IMR-90 (cell line): ENCODE measurements at regions not wholly inside any gene's neighbourhood (a gene's known extent, or its start where the extent isn't known, plus 50 kb on each side); places are given as distances from the start of the nearest gene placed in this dataset.

Experiments used
- ATAC-seq: fragments of 200-7000 bp; cut with Tn5 transposase; 2 replicates; pipeline ENCODE4 v1.9.1; 2020; ENCODE audit warnings: low read depth, mild to moderate bottlenecking, moderate library complexity
- BruUV-seq: library from RNA; stranded (reverse); fragments of 400-500 nt; replicated peaks from 2 replicates; lab custom pipeline; 2021; lab: Mats Ljungman, UMichigan
- CTCF ChIA-PET: fragments of 300-600 bp; formaldehyde crosslinking; extraction: SDS; loops from one replicate; lab custom pipeline; 2021; ENCODE audit warnings: antibody characterized with exemption; lab: Yijun Ruan, JAX
- POLR2A ChIA-PET: fragments of 300-600 bp; sonication (Branson Sonifier 250); formaldehyde crosslinking; loops from one replicate; lab custom pipeline; 2022; ENCODE audit warnings: antibody characterized with exemption; ENCODE audit not compliant: unreplicated experiment; lab: Charles Lee
- DNase-seq: peaks from one replicate; pipeline ENCODE4 v3.0.0; 2013
- H2AFZ ChIP-seq: replicated peaks from 2 replicates; pipeline ENCODE3; 2013; ENCODE audit warnings: low read length, mild to moderate bottlenecking; ENCODE audit not compliant: poor library complexity
- H2AK5ac ChIP-seq: 2 replicates; pipeline ENCODE4 v1.6.1; 2013; ENCODE audit warnings: low read depth, low read length, inconsistent platforms
- H2AK9ac ChIP-seq: replicated peaks from 2 replicates; pipeline ENCODE3; 2013; ENCODE audit warnings: mild to moderate bottlenecking, low read depth, low read length, moderate library complexity; ENCODE audit not compliant: poor library complexity
- H2BK120ac ChIP-seq: 2 replicates; pipeline ENCODE4 v1.6.1; 2013; ENCODE audit warnings: low read depth, low read length, inconsistent platforms
- H2BK15ac ChIP-seq: 3 replicates; pipeline ENCODE4 v1.6.1; 2013; ENCODE audit warnings: low read depth, low read length, inconsistent platforms
- H2BK20ac ChIP-seq: 2 replicates; pipeline ENCODE4 v1.6.1; 2013; ENCODE audit warnings: low read depth, mild to moderate bottlenecking, inconsistent platforms, low read length, moderate library complexity
- H2BK5ac ChIP-seq: 2 replicates; pipeline ENCODE4 v1.6.1; 2013; ENCODE audit warnings: mild to moderate bottlenecking, low read depth, low read length, inconsistent platforms; ENCODE audit not compliant: poor library complexity, severe bottlenecking
- H3K14ac ChIP-seq: replicated peaks from 2 replicates; pipeline ENCODE4 v1.6.1; 2013; ENCODE audit warnings: low read depth, low read length, inconsistent platforms
- H3K18ac ChIP-seq: 2 replicates; pipeline ENCODE4 v1.6.1; 2013; ENCODE audit warnings: low read depth, low read length, control low read depth
- H3K23ac ChIP-seq: 2 replicates; pipeline ENCODE4 v1.6.1; 2013; ENCODE audit warnings: low read depth, low read length, inconsistent platforms
- H3K27ac ChIP-seq: 2 replicates; pipeline ENCODE4 v1.5.1; 2013; ENCODE audit warnings: mild to moderate bottlenecking, control low read depth, low read length; ENCODE audit not compliant: insufficient read depth
- H3K27me3 ChIP-seq: 2 replicates; pipeline ENCODE4 v1.6.1; 2013; ENCODE audit warnings: low read length; ENCODE audit not compliant: control insufficient read depth, insufficient read depth
- H3K36me3 ChIP-seq: 2 replicates; pipeline ENCODE4 v1.6.1; 2013; ENCODE audit warnings: low read length, mixed read lengths; ENCODE audit not compliant: control insufficient read depth, insufficient read depth
- H3K4ac ChIP-seq: 2 replicates; pipeline ENCODE4 v1.6.1; 2013; ENCODE audit warnings: low read depth, low read length, inconsistent platforms
- H3K4me1 ChIP-seq: 2 replicates; pipeline ENCODE4 v1.6.1; 2013; ENCODE audit warnings: low read length, mixed read lengths; ENCODE audit not compliant: control insufficient read depth, insufficient read depth
- H3K4me2 ChIP-seq: 2 replicates; pipeline ENCODE4 v1.6.1; 2013; ENCODE audit warnings: low read depth, mild to moderate bottlenecking, control low read depth, low read length, moderate library complexity
- H3K4me3 ChIP-seq: 2 replicates; pipeline ENCODE4 v1.5.1; 2013; ENCODE audit warnings: low read depth, mild to moderate bottlenecking, control low read depth, low read length, moderate library complexity; ENCODE audit not compliant: insufficient read depth
- H3K56ac ChIP-seq: 2 replicates; pipeline ENCODE4 v1.6.1; 2013; ENCODE audit warnings: low read length, inconsistent platforms; ENCODE audit not compliant: insufficient read depth; ENCODE audit errors: extremely low read depth
- H3K79me1 ChIP-seq, 2 experiments: 2 replicates each; pipeline ENCODE4 v1.6.1; 2013; ENCODE audit warnings: low read length in 2 of 2, inconsistent platforms in 1 of 2, low read depth in 1 of 2
- H3K9ac ChIP-seq: 2 replicates; pipeline ENCODE4 v1.6.1; 2013; ENCODE audit warnings: low read depth, low read length, control low read depth
- H3K9me1 ChIP-seq: 2 replicates; pipeline ENCODE4 v1.6.1; 2013; ENCODE audit warnings: low read length, inconsistent platforms; ENCODE audit not compliant: insufficient read depth
- H3K9me3 ChIP-seq: 2 replicates; pipeline ENCODE4 v1.6.1; 2013; ENCODE audit warnings: low read length; ENCODE audit not compliant: control insufficient read depth, insufficient read depth
- H4K20me1 ChIP-seq: 2 replicates; pipeline ENCODE4 v1.6.1; 2013; ENCODE audit warnings: low read length, inconsistent platforms; ENCODE audit not compliant: insufficient read depth
- H4K5ac ChIP-seq: 2 replicates; pipeline ENCODE4 v1.6.1; 2013; ENCODE audit warnings: mild to moderate bottlenecking, low read depth, low read length, control low read depth
- H4K8ac ChIP-seq, 2 experiments: 2 replicates each; pipeline ENCODE4 v1.6.1; 2013; ENCODE audit warnings: low read depth in 2 of 2, low read length in 2 of 2, control low read depth in 1 of 2, inconsistent platforms in 1 of 2
- H4K91ac ChIP-seq: 2 replicates; pipeline ENCODE4 v1.6.1; 2013; ENCODE audit warnings: low read depth, low read length, inconsistent platforms; ENCODE audit not compliant: insufficient read depth
- BHLHE40 ChIP-seq: fragments of 150-350 bp; IDR thresholded peaks from 2 replicates; pipeline ENCODE4 v1.6.1; 2016; ENCODE audit warnings: mild to moderate bottlenecking, low read depth, low read length
- CEBPB ChIP-seq: IDR thresholded peaks from 2 replicates; pipeline ENCODE4 v1.6.1; 2012; ENCODE audit warnings: low read depth, low read length, improper control_type of control experiment
- CHD1 ChIP-seq: IDR thresholded peaks from 2 replicates; pipeline ENCODE4 v1.6.1; 2012; ENCODE audit warnings: low read depth, low read length, improper control_type of control experiment
- CTCF ChIP-seq: conservative IDR thresholded peaks from 2 replicates; pipeline ENCODE4 v1.5.1; 2012; ENCODE audit warnings: mild to moderate bottlenecking, low read depth, low read length, improper control_type of control experiment
- FOS ChIP-seq: fragments of 150-350 bp; IDR thresholded peaks from 2 replicates; pipeline ENCODE4 v1.6.1; 2016; ENCODE audit warnings: low read depth, low read length
- MAFK ChIP-seq: IDR thresholded peaks from 2 replicates; pipeline ENCODE4 v1.6.1; 2012; ENCODE audit warnings: low read depth, low read length, improper control_type of control experiment
- MAZ ChIP-seq: IDR thresholded peaks from 2 replicates; pipeline ENCODE4 v1.6.1; 2012; ENCODE audit warnings: low read depth, mild to moderate bottlenecking, low read length, improper control_type of control experiment, moderate library complexity, borderline replicate concordance
- MXI1 ChIP-seq: IDR thresholded peaks from 2 replicates; pipeline ENCODE4 v1.6.1; 2012; ENCODE audit warnings: low read depth, mild to moderate bottlenecking, low read length, moderate library complexity, borderline replicate concordance
- NFE2L2 ChIP-seq: fragments of 150-350 bp; IDR thresholded peaks from 2 replicates; pipeline ENCODE4 v1.6.1; 2016; ENCODE audit warnings: low read depth, mild to moderate bottlenecking, low read length
- POLR2A ChIP-seq: IDR thresholded peaks from 2 replicates; pipeline ENCODE4 v1.6.1; 2012; ENCODE audit warnings: mild to moderate bottlenecking, low read depth, low read length
- RAD21 ChIP-seq: IDR thresholded peaks from 2 replicates; pipeline ENCODE4 v1.6.1; 2012; ENCODE audit warnings: low read length, improper control_type of control experiment
- RCOR1 ChIP-seq: IDR thresholded peaks from 2 replicates; pipeline ENCODE4 v1.6.1; 2012; ENCODE audit warnings: mild to moderate bottlenecking, low read length, improper control_type of control experiment; ENCODE audit not compliant: insufficient replicate concordance
- RFX5 ChIP-seq: IDR thresholded peaks from 2 replicates; pipeline ENCODE4 v1.8.0; 2012; ENCODE audit warnings: low read depth, mild to moderate bottlenecking, low read length, moderate library complexity
- SMC3 ChIP-seq: fragments of 150-350 bp; IDR thresholded peaks from 2 replicates; pipeline ENCODE4 v1.6.1; 2016; ENCODE audit warnings: low read depth, mild to moderate bottlenecking, antibody characterized with exemption, low read length, moderate library complexity
- WGBS, 2 experiments: methylation state at CpG; one replicate each; pipeline versions ENCODE4 v1.1.5 to v1.1.7; 2013; ENCODE audit warnings: missing lambda C conversion rate in 2 of 2; ENCODE audit not compliant: insufficient read length in 1 of 2; ENCODE audit errors: extremely low coverage in 2 of 2; 5-methylcytosine and 5-hydroxymethylcytosine counted together
- dilution Hi-C: fragments of 300-500 bp; cut with HindIII; formaldehyde crosslinking; loops from one replicate; pipeline ENCODE4 v1.14.3; 2018; ENCODE audit warnings: low sequenced_read_pairs; ENCODE audit not compliant: unreplicated experiment
- in situ Hi-C: fragments of 300-500 bp; cut with MboI; formaldehyde crosslinking; loops from 3 replicates; pipeline ENCODE4 v1.14.3; 2019; ENCODE audit warnings: low sequenced_read_pairs, inconsistent platforms, mixed read lengths
- intact Hi-C: fragments of 100-400 bp; cut with micrococcal nuclease; formaldehyde crosslinking; loops from 2 replicates; pipeline ENCODE4 v1.10.0; 2022
- TF ChIP-seq, protein P1 (sequence below): fragments of 150-350 bp; IDR thresholded peaks from 2 replicates; pipeline ENCODE4 v1.6.1; 2016; ENCODE audit warnings: low read depth, mild to moderate bottlenecking, low read length, moderate library complexity, borderline replicate concordance
- TF ChIP-seq, protein P2 (sequence below): fragments of 150-350 bp; IDR thresholded peaks from 2 replicates; pipeline ENCODE4 v1.6.1; 2017; ENCODE audit warnings: mild to moderate bottlenecking, antibody characterized with exemption, low read length, low read depth

DNA sequence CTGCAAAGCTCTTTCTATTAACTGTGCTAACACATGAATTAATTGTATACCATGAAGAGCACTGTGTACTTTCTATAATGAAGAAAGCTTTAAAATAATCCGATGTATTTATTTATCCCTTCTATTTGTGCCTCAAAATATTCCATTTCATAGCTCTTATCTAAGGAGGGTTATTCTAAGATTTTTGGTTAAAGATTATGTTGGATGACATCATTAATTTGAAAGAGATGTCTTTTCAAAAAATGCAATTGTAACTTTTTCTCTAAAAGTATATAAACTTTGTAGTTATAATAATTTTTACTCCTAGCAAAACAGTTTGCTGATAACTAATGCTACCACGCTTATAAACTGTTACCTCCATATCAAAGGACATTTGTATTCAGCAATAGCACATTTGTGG, 192.4 kb upstream of the HSF2 start:
- H2AK5ac ChIP-seq, result no peak overlapping the region
- dilution Hi-C loops (no loop called here), in situ Hi-C loops (no loop called here), intact Hi-C loops (no loop called here)
- H2BK120ac ChIP-seq, result no peak overlapping the region
- H3K9me1 ChIP-seq, result no peaks in the 10 kb centered on the region
- no peaks in the 10 kb centered on the region for H3K27me3 ChIP-seq
- H3K36me3 ChIP-seq, result no peaks in the 10 kb centered on the region
- H2BK20ac ChIP-seq, result no peak overlapping the region
- H3K18ac ChIP-seq, result no peak overlapping the region
- H3K23ac ChIP-seq, result no peak overlapping the region
- H3K4me3 ChIP-seq, result no peak overlapping the region
- no peak overlapping the region for H3K4ac ChIP-seq
- no peak overlapping the region for H4K8ac ChIP-seq
- no peaks in the 10 kb centered on the region for H3K79me1 ChIP-seq
- no CpG with 5 or more reads among the region's 2 CpGs for WGBS, 2 experiments
- H4K91ac ChIP-seq, result no peak overlapping the region
- H2BK5ac ChIP-seq, result no peak overlapping the region
- H2BK15ac ChIP-seq, result no peak overlapping the region
- no peak overlapping the region for H3K56ac ChIP-seq
- TF ChIP-seq CTCF (no peak), NFE2L2 (no peak), RAD21 (no peak), CEBPB (no peak), POLR2A (no peak), MAFK (no peak), FOS (no peak), MAZ (no peak), SMC3 (no peak), CHD1 (no peak), RCOR1 (no peak), BHLHE40 (no peak), RFX5 (no peak), MXI1 (no peak)
- TF ChIP-seq, protein P1, sequence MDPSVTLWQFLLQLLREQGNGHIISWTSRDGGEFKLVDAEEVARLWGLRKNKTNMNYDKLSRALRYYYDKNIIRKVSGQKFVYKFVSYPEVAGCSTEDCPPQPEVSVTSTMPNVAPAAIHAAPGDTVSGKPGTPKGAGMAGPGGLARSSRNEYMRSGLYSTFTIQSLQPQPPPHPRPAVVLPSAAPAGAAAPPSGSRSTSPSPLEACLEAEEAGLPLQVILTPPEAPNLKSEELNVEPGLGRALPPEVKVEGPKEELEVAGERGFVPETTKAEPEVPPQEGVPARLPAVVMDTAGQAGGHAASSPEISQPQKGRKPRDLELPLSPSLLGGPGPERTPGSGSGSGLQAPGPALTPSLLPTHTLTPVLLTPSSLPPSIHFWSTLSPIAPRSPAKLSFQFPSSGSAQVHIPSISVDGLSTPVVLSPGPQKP, result no peak
- TF ChIP-seq, protein P2, sequence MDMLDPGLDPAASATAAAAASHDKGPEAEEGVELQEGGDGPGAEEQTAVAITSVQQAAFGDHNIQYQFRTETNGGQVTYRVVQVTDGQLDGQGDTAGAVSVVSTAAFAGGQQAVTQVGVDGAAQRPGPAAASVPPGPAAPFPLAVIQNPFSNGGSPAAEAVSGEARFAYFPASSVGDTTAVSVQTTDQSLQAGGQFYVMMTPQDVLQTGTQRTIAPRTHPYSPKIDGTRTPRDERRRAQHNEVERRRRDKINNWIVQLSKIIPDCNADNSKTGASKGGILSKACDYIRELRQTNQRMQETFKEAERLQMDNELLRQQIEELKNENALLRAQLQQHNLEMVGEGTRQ, result no peak
- POLR2A ChIA-PET, result no interaction called here
- no peak overlapping the region for H4K5ac ChIP-seq
- no peaks in the 10 kb centered on the region for H3K9me3 ChIP-seq
- H3K14ac ChIP-seq, result no peak overlapping the region
- no peak overlapping the region for H2AK9ac ChIP-seq
- no peak for DNase-seq
- no peak overlapping the region for H2AFZ ChIP-seq
- CTCF ChIA-PET, result no interaction called here
- H4K20me1 ChIP-seq, result no peaks in the 10 kb centered on the region
- H3K27ac ChIP-seq, result no peak overlapping the region
- BruUV-seq, result no TSS peak
- no peaks in the 10 kb centered on the region for H3K4me1 ChIP-seq
- no peak overlapping the region for H3K9ac ChIP-seq
- no peak for ATAC-seq
- H3K4me2 ChIP-seq, result no peak overlapping the region
